H1 (cell line): ENCODE measurements at regions not wholly inside any gene's neighbourhood (a gene's known extent, or its start where the extent isn't known, plus 50 kb on each side); places are given as distances from the start of the nearest gene placed in this dataset.

Experiments used
- CTCF ChIA-PET: fragments of 300-600 bp; sonication (Branson Sonifier 250); formaldehyde crosslinking; loops from one replicate; lab custom pipeline; 2021; ENCODE audit not compliant: partially characterized antibody; lab: Charles Lee
- POLR2A ChIA-PET: fragments of 300-600 bp; sonication (Branson Sonifier 250); formaldehyde crosslinking; loops from one replicate; lab custom pipeline; 2021; ENCODE audit warnings: inconsistent platforms; ENCODE audit not compliant: partially characterized antibody; lab: Charles Lee
- DNase-seq, 2 experiments: peaks; one replicate each; pipeline versions ENCODE4 v3.0.0 to v3.0.0-alpha.2; 2010 to 2022; ENCODE audit warnings: low spot score in 2 of 2, low read depth in 1 of 2, mixed read lengths in 1 of 2
- FAIRE-seq: peaks from 2 replicates; lab custom pipeline; 2011; peaks lifted over from hg19 to GRCh38; lab: Jason Lieb, UNC
- H2AFZ ChIP-seq: 2 replicates; pipeline ENCODE4 v1.8.1; 2012; ENCODE audit warnings: low read length, inconsistent platforms
- H2AK5ac ChIP-seq: 2 replicates; pipeline ENCODE4 v1.6.1; 2013; ENCODE audit warnings: low read depth, low read length
- H2BK120ac ChIP-seq: replicated peaks from 2 replicates; pipeline ENCODE3; 2013; ENCODE audit warnings: low read depth, low read length, inconsistent platforms
- H2BK12ac ChIP-seq: 2 replicates; pipeline ENCODE4 v1.6.1; 2013; ENCODE audit warnings: low read depth, low read length
- H2BK15ac ChIP-seq: 2 replicates; pipeline ENCODE4 v1.6.1; 2013; ENCODE audit warnings: low read length
- H2BK20ac ChIP-seq: 2 replicates; pipeline ENCODE4 v1.6.1; 2013; ENCODE audit warnings: low read length
- H2BK5ac ChIP-seq: 2 replicates; pipeline ENCODE4 v1.6.1; 2013; ENCODE audit warnings: low read depth, low read length
- H3K14ac ChIP-seq: 2 replicates; pipeline ENCODE4 v1.6.1; 2013; ENCODE audit warnings: inconsistent platforms; ENCODE audit not compliant: insufficient read length
- H3K18ac ChIP-seq: 2 replicates; pipeline ENCODE4 v1.6.1; 2013; ENCODE audit warnings: low read length; ENCODE audit errors: extremely low read depth
- H3K23ac ChIP-seq: 2 replicates; pipeline ENCODE4 v1.6.1; 2013; ENCODE audit warnings: inconsistent platforms; ENCODE audit not compliant: insufficient read length
- H3K23me2 ChIP-seq: 2 replicates; pipeline ENCODE4 v1.6.1; 2013; ENCODE audit warnings: low read depth, low read length
- H3K27ac ChIP-seq: 2 replicates; pipeline ENCODE4 v1.6.1; 2011; ENCODE audit warnings: low read depth, low read length, inconsistent platforms
- H3K27me3 ChIP-seq, 4 experiments: replicated peaks in 1 of 4; 1 replicate in 1 of 4; 2 replicates in 3 of 4; pipeline versions ENCODE4 v1.6.1 to v1.8.1; 2011 to 2013; ENCODE audit warnings: low read length in 3 of 4, mild to moderate bottlenecking in 3 of 4, inconsistent platforms in 2 of 4, mixed read lengths in 2 of 4, moderate library complexity in 1 of 4; ENCODE audit not compliant: control insufficient read depth in 3 of 4, insufficient read depth in 3 of 4; ENCODE audit errors: extremely low read depth in 1 of 4
- H3K36me3 ChIP-seq, 4 experiments: 2 replicates each; pipeline versions ENCODE4 v1.6.1 to v1.8.1; 2011 to 2013; ENCODE audit warnings: mild to moderate bottlenecking in 4 of 4, low read length in 3 of 4, moderate library complexity in 2 of 4, control low read depth in 1 of 4, inconsistent platforms in 1 of 4; ENCODE audit not compliant: insufficient read depth in 4 of 4, control insufficient read depth in 2 of 4
- H3K4ac ChIP-seq: replicated peaks from 2 replicates; pipeline ENCODE3; 2013; ENCODE audit warnings: low read length, low read depth, mixed read lengths, inconsistent platforms; ENCODE audit not compliant: insufficient read length
- H3K4me1 ChIP-seq, 4 experiments: replicated peaks in 1 of 4; 1 replicate in 1 of 4; 2 replicates in 3 of 4; pipeline versions ENCODE4 v1.6.1 to v1.8.1; 2011 to 2013; ENCODE audit warnings: low read length in 3 of 4, inconsistent platforms in 2 of 4, mixed read lengths in 1 of 4; ENCODE audit not compliant: insufficient read depth in 4 of 4, control insufficient read depth in 3 of 4
- H3K4me2 ChIP-seq, 2 experiments: 2 replicates each; pipeline versions ENCODE4 v1.6.1 to v1.8.1; 2011 to 2013; ENCODE audit warnings: low read depth in 2 of 2, low read length in 2 of 2, control low read depth in 1 of 2, inconsistent platforms in 1 of 2, mild to moderate bottlenecking in 1 of 2; ENCODE audit not compliant: insufficient read depth in 1 of 2
- H3K4me3 ChIP-seq, 4 experiments: fragments of 200-600, 300-600 bp in 1 of 4; sonication (generic), shearing (Covaris generic), sonication (Bioruptor Twin) in 1 of 4; 2 replicates each; pipeline versions ENCODE4 v1.5.1 to v1.8.1; 2011 to 2016; ENCODE audit warnings: low read length in 4 of 4, low read depth in 3 of 4, control low read depth in 2 of 4, inconsistent platforms in 2 of 4, mild to moderate bottlenecking in 2 of 4, mixed read lengths in 1 of 4, moderate library complexity in 1 of 4; ENCODE audit not compliant: insufficient read depth in 2 of 4; ENCODE audit errors: extremely low read depth in 1 of 4
- H3K56ac ChIP-seq: replicated peaks from 2 replicates; pipeline ENCODE3; 2013; ENCODE audit warnings: low read depth, mild to moderate bottlenecking, mixed read lengths, low read length, inconsistent platforms; ENCODE audit not compliant: insufficient read length
- H3K79me1 ChIP-seq: 2 replicates; pipeline ENCODE4 v1.6.1; 2013; ENCODE audit warnings: low read depth, low read length, control low read depth
- H3K79me2 ChIP-seq, 2 experiments: 2 replicates each; pipeline versions ENCODE4 v1.6.1 to v1.8.1; 2012 to 2013; ENCODE audit warnings: low read length in 2 of 2, mild to moderate bottlenecking in 2 of 2, inconsistent platforms in 1 of 2; ENCODE audit not compliant: insufficient read depth in 2 of 2, control insufficient read depth in 1 of 2
- H3K9ac ChIP-seq, 4 experiments: replicated peaks in 1 of 4; 1 replicate in 1 of 4; 2 replicates in 3 of 4; pipeline versions ENCODE4 v1.6.1 to v1.8.1; 2011 to 2013; ENCODE audit warnings: low read depth in 3 of 4, low read length in 3 of 4, control low read depth in 2 of 4, mild to moderate bottlenecking in 2 of 4, moderate library complexity in 2 of 4, inconsistent platforms in 1 of 4; ENCODE audit errors: extremely low read depth in 1 of 4
- H3K9me3 ChIP-seq, 2 experiments: 2 replicates each; pipeline versions ENCODE4 v1.6.1 to v1.8.1; 2012 to 2013; ENCODE audit warnings: mild to moderate bottlenecking in 2 of 2, moderate library complexity in 2 of 2, control low read depth in 1 of 2, inconsistent platforms in 1 of 2, low read depth in 1 of 2, low read length in 1 of 2, mixed read lengths in 1 of 2; ENCODE audit not compliant: insufficient read depth in 2 of 2
- H4K20me1 ChIP-seq, 2 experiments: replicated peaks in 1 of 2; 2 replicates each; pipeline versions ENCODE3 to v1.8.1; 2011 to 2013; ENCODE audit warnings: inconsistent platforms in 2 of 2, low read length in 2 of 2, mild to moderate bottlenecking in 1 of 2; ENCODE audit not compliant: insufficient read depth in 2 of 2, control insufficient read depth in 1 of 2
- H4K5ac ChIP-seq: 2 replicates; pipeline ENCODE4 v1.6.1; 2013; ENCODE audit warnings: low read length, low read depth, mixed read lengths, inconsistent platforms; ENCODE audit not compliant: insufficient read length
- H4K8ac ChIP-seq: 2 replicates; pipeline ENCODE4 v1.8.0; 2013; ENCODE audit warnings: mild to moderate bottlenecking, moderate library complexity, low read length, inconsistent platforms; ENCODE audit not compliant: insufficient read depth; ENCODE audit errors: extremely low read depth
- H4K91ac ChIP-seq: replicated peaks from 2 replicates; pipeline ENCODE3; 2013; ENCODE audit warnings: low read length, mixed read lengths, inconsistent platforms; ENCODE audit not compliant: insufficient read length
- HDAC2 ChIP-seq, 2 experiments: fragments of 300-600 bp in 1 of 2; sonication (generic) in 1 of 2; IDR thresholded peaks; 2 replicates each; pipeline ENCODE4 v1.6.1; 2011 to 2012; ENCODE audit warnings: low read depth in 2 of 2, low read length in 2 of 2, mild to moderate bottlenecking in 2 of 2, moderate library complexity in 2 of 2, borderline replicate concordance in 1 of 2, inconsistent platforms in 1 of 2
- PHF8 ChIP-seq: fragments of 200-600 bp; sonication (generic); conservative IDR thresholded peaks from 2 replicates; pipeline ENCODE4 v1.7.1; 2012; ENCODE audit warnings: low read depth, mild to moderate bottlenecking, inconsistent platforms, low read length, moderate library complexity
- RFX5 ChIP-seq: IDR thresholded peaks from 2 replicates; pipeline ENCODE4 v1.6.1; 2011; ENCODE audit warnings: low read depth, low read length, improper control_type of control experiment, borderline replicate concordance
- SAP30 ChIP-seq: fragments of 300-600 bp; sonication (generic); IDR thresholded peaks from 2 replicates; pipeline ENCODE4 v1.7.1; 2012; ENCODE audit warnings: low read length, moderate library complexity, mild to moderate bottlenecking, inconsistent platforms; ENCODE audit not compliant: insufficient read depth, insufficient replicate concordance
- WGBS, 2 experiments: shearing (Covaris generic) in 1 of 2; methylation state at CpG; one replicate each; pipeline versions ENCODE4 v1.1.6 to v1.1.7; 2013 to 2015; ENCODE audit warnings: low lambda C conversion rate in 2 of 2, mixed read lengths in 2 of 2, inconsistent platforms in 1 of 2, low coverage in 1 of 2, missing lambda C conversion rate in 1 of 2; ENCODE audit not compliant: insufficient replicate concordance in 2 of 2, insufficient coverage in 1 of 2, insufficient read length in 1 of 2; ENCODE audit errors: extremely low coverage in 1 of 2, missing lambda C conversion rate in 1 of 2; 5-methylcytosine and 5-hydroxymethylcytosine counted together

- no peaks in the 10 kb centered on the region for H3K27me3 ChIP-seq
Observed at GRCh38 chr11:25449091-25449490, 882.8 kb upstream of the ANO3 start.

More at GRCh38 chr11:25449091-25449490, 882.8 kb upstream of the ANO3 start:
- Histone ChIP-seq H3K79me1 (no peaks in the 10 kb centered on the region), H3K36me3 (no peaks in the 10 kb centered on the region), H3K4me3 (no peak overlapping the region), H3K23ac (no peak overlapping the region), H2BK20ac (no peak overlapping the region), H3K27ac (no peak overlapping the region), H3K4me2 (no peak overlapping the region), H3K14ac (no peak overlapping the region), H3K9ac (no peak overlapping the region), H3K4ac (no peak overlapping the region), H3K9me3 (no peaks in the 10 kb centered on the region), H3K79me2 (no peaks in the 10 kb centered on the region), H3K56ac (no peak overlapping the region), H2AK5ac (no peak overlapping the region), H4K8ac (no peak overlapping the region), H2BK120ac (no peak overlapping the region), H2BK5ac (no peak overlapping the region), H2AFZ (no peak overlapping the region), H3K23me2 (no peaks in the 10 kb centered on the region), H2BK12ac (no peak overlapping the region), H2BK15ac (no peak overlapping the region), H3K18ac (no peak overlapping the region), H4K20me1 (no peaks in the 10 kb centered on the region), H3K4me1 (no peaks in the 10 kb centered on the region), H4K91ac (no peak overlapping the region), H4K5ac (no peak overlapping the region)
- WGBS, 2 experiments: 100% methylated on average over 1 of the region's 1 CpG; no CpG with 5 or more reads in 1 of the 2 experiments
- no peak for TF ChIP-seq PHF8
- no peak for TF ChIP-seq HDAC2 (IDR thresholded peaks at IDR 0.05; ENCODE audit: borderline replicate concordance in 1 of 2, low read depth in 2 of 2, low read length in 2 of 2)
- no peak for TF ChIP-seq RFX5
- no peak for TF ChIP-seq SAP30
- FAIRE-seq (no peak), DNase-seq (no peak)
- CTCF ChIA-PET: no interaction called here
- POLR2A ChIA-PET: no interaction called here
